OCI-LY3 (cell line): ENCODE measurements at regions not wholly inside any gene's neighbourhood (a gene's known extent, or its start where the extent isn't known, plus 50 kb on each side); places are given as distances from the start of the nearest gene placed in this dataset.

Experiments
- H2AFZ ChIP-seq: fragments of 200-600, 300-600 bp; shearing (Covaris generic); 2 replicates; pipeline ENCODE4 v1.6.0; 2014; ENCODE audit warnings: antibody characterized with exemption, low read depth, low read length
- H3K27ac ChIP-seq: fragments of 200-600, 300-600 bp; sonication (generic); 2 replicates; pipeline ENCODE4 v1.5.1; 2014; ENCODE audit warnings: mild to moderate bottlenecking, low read length, moderate library complexity, mixed read lengths
- H3K27me3 ChIP-seq: fragments of 200-600, 300-600 bp; sonication (generic); 2 replicates; pipeline ENCODE4 v1.6.1; 2014; ENCODE audit warnings: low read depth, low read length, mixed read lengths
- H3K36me3 ChIP-seq: fragments of 200-600, 300-600 bp; sonication (generic); replicated peaks from 2 replicates; pipeline ENCODE3; 2014; ENCODE audit warnings: low read depth, low read length, mixed read lengths
- H3K4me1 ChIP-seq: fragments of 300-600, 200-600 bp; sonication (generic); 2 replicates; pipeline ENCODE4 v1.6.1; 2014; ENCODE audit warnings: low read length, mixed read lengths
- H3K4me2 ChIP-seq: fragments of 200-600, 300-600 bp; sonication (generic); 2 replicates; pipeline ENCODE4 v1.6.1; 2014; ENCODE audit warnings: low read length, mixed read lengths
- H3K4me3 ChIP-seq: fragments of 300-600, 200-600 bp; sonication (generic); 2 replicates; pipeline ENCODE4 v1.5.1; 2014; ENCODE audit warnings: antibody characterized with exemption, mild to moderate bottlenecking, low read length, moderate library complexity
- H3K79me2 ChIP-seq: fragments of 300-600, 200-600 bp; shearing (Covaris generic); 2 replicates; pipeline ENCODE4 v1.6.1; 2014; ENCODE audit warnings: mild to moderate bottlenecking, low read length, mixed read lengths
- H3K9ac ChIP-seq: fragments of 300-600, 200-600 bp; shearing (Covaris generic); 2 replicates; pipeline ENCODE4 v1.6.0; 2014; ENCODE audit warnings: mild to moderate bottlenecking, low read length, moderate library complexity
- H3K9me3 ChIP-seq: fragments of 200-600, 300-600 bp; shearing (Covaris generic); 2 replicates; pipeline ENCODE4 v1.6.1; 2014; ENCODE audit warnings: low read length, mixed read lengths; ENCODE audit not compliant: insufficient read depth
- H4K20me1 ChIP-seq: fragments of 200-600, 300-600 bp; sonication (generic); 2 replicates; pipeline ENCODE4 v1.6.1; 2016; ENCODE audit warnings: low read length, mixed read lengths; ENCODE audit not compliant: insufficient read depth
- EZH2phosphoT487 ChIP-seq: fragments of 200-600 bp; shearing (Covaris generic); IDR thresholded peaks from 2 replicates; pipeline ENCODE4 v1.6.1; 2018; ENCODE audit warnings: antibody characterized with exemption, mixed run types, low read depth
- TF ChIP-seq, protein P1 (sequence below): fragments of 200-600, 300-600 bp; sonication (generic); IDR thresholded peaks from 2 replicates; pipeline ENCODE4 v1.5.1; 2014; ENCODE audit warnings: antibody characterized with exemption, low read length, low read depth

DNA sequence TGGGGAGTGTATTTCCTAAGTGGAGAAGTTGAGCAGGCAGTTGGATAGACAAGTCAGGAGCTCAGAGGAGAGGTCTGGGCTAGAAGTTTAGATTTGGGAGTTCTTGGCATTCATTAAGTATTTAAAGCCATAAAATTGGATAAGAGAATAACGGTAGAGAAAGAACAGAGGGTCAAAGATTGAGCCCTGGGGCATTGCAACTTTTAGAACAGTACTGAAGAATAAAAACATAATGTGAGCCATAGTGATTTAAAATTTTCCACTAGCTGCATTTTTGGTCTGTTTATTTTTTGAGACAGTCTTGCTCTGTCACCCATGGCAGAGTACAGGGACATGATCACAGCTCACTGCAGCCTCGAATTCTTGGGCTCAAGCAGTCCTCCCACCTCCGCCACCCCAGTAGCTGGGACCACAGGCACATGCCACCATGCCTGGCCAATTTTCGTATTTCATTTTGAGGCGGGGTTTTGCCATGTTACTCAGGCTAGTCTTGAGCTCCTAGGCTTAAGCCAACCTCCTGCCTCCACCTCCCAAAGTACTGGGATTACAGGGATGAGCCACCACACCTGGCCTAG lies 85.9 kb upstream of the SOX13 start:
- Histone ChIP-seq H3K4me1 (no peaks in the 10 kb centered on the region), H3K9me3 (no peaks in the 10 kb centered on the region), H3K4me3 (no peak overlapping the region), H3K36me3 (no peaks in the 10 kb centered on the region), H4K20me1 (no peaks in the 10 kb centered on the region), H3K9ac (no peak overlapping the region), H3K79me2 (no peaks in the 10 kb centered on the region), H2AFZ (no peak overlapping the region), H3K27ac (no peak overlapping the region), H3K4me2 (no peak overlapping the region), H3K27me3 (peaks cover 6% of the 10 kb centered on the region; the same call in 1 of the 2 replicates)
- TF ChIP-seq EZH2phosphoT487 = no peak
- TF ChIP-seq, protein P1, sequence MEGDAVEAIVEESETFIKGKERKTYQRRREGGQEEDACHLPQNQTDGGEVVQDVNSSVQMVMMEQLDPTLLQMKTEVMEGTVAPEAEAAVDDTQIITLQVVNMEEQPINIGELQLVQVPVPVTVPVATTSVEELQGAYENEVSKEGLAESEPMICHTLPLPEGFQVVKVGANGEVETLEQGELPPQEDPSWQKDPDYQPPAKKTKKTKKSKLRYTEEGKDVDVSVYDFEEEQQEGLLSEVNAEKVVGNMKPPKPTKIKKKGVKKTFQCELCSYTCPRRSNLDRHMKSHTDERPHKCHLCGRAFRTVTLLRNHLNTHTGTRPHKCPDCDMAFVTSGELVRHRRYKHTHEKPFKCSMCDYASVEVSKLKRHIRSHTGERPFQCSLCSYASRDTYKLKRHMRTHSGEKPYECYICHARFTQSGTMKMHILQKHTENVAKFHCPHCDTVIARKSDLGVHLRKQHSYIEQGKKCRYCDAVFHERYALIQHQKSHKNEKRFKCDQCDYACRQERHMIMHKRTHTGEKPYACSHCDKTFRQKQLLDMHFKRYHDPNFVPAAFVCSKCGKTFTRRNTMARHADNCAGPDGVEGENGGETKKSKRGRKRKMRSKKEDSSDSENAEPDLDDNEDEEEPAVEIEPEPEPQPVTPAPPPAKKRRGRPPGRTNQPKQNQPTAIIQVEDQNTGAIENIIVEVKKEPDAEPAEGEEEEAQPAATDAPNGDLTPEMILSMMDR = no peak

DNA sequence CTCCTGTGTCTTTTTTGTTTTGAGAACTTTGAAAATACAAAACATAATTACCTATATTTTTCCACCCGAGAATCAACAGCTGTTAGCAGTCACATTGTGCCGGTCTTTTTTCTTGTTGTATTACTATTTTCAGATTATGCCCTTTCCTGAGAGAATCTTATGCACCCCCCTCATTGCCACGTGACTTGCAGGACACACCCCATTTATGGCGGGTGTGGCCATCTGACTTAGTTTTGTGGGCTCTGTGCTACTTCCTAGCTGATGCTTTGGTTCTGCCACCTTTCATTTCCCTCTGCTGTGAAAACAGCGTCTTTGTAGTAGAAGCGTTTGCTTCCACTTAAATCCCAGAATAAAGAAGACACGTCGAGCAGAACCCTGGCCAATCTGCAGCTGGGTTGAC lies 82.8 kb upstream of the SOX13 start:
- TF ChIP-seq EZH2phosphoT487 = no peak
- TF ChIP-seq, protein P1 = no peak
- H3K4me1 ChIP-seq = no peaks in the 10 kb centered on the region
- H3K4me3 ChIP-seq = no peak overlapping the region
- no peak overlapping the region for H3K4me2 ChIP-seq
- no peak overlapping the region for H3K27ac ChIP-seq
- no peaks in the 10 kb centered on the region for H3K79me2 ChIP-seq
- H3K9me3 ChIP-seq = no peaks in the 10 kb centered on the region
- peaks cover 3% of the 10 kb centered on the region; the same call in 1 of the 2 replicates for H3K27me3 ChIP-seq
- H2AFZ ChIP-seq = no peak overlapping the region
- no peak overlapping the region for H3K9ac ChIP-seq
- no peaks in the 10 kb centered on the region for H3K36me3 ChIP-seq
- no peaks in the 10 kb centered on the region for H4K20me1 ChIP-seq

- peaks cover 3% of the 10 kb centered on the region; the same call in 1 of the 2 replicates for H3K27me3 ChIP-seq
- no peak overlapping the region for H3K9ac ChIP-seq
- H3K36me3 ChIP-seq = no peaks in the 10 kb centered on the region
- H3K4me1 ChIP-seq = no peaks in the 10 kb centered on the region
- H2AFZ ChIP-seq = no peak overlapping the region
- no peak overlapping the region for H3K27ac ChIP-seq
- no peak overlapping the region for H3K4me2 ChIP-seq
- no peaks in the 10 kb centered on the region for H3K9me3 ChIP-seq
- H4K20me1 ChIP-seq = no peaks in the 10 kb centered on the region
- H3K4me3 ChIP-seq = no peak overlapping the region
- no peaks in the 10 kb centered on the region for H3K79me2 ChIP-seq
- TF ChIP-seq, protein P1 = no peak
- no peak for TF ChIP-seq EZH2phosphoT487
Measured at GRCh38 chr1:203992440-203992839, 80.5 kb upstream of the SOX13 start.

GRCh38 chr1:203993256-203993655 lies 79.7 kb upstream of the SOX13 start:
- H3K9me3 ChIP-seq = no peaks in the 10 kb centered on the region
- no peaks in the 10 kb centered on the region for H3K36me3 ChIP-seq
- H3K4me3 ChIP-seq = no peak overlapping the region
- H3K4me2 ChIP-seq = no peak overlapping the region
- H3K4me1 ChIP-seq = no peaks in the 10 kb centered on the region
- H2AFZ ChIP-seq = no peak overlapping the region
- H3K9ac ChIP-seq = no peak overlapping the region
- TF ChIP-seq EZH2phosphoT487 = no peak
- TF ChIP-seq, protein P1 = no peak
- peaks cover 3% of the 10 kb centered on the region; the same call in 1 of the 2 replicates for H3K27me3 ChIP-seq
- H4K20me1 ChIP-seq = no peaks in the 10 kb centered on the region
- H3K27ac ChIP-seq = no peak overlapping the region
- H3K79me2 ChIP-seq = no peaks in the 10 kb centered on the region
